ENCODE measurements at regions not wholly inside any gene's neighbourhood (a gene's known extent, or its start where the extent isn't known, plus 50 kb on each side); places are given as distances from the start of the nearest gene placed in this dataset.

- TF ChIP-seq CTCF (conservative IDR thresholded peaks at IDR 0.05): no peak
- no peak overlapping the region for H3K27ac ChIP-seq
Measured at GRCh38 chr2:167761465-167762136, 485.8 kb downstream of the STK39 start.

GRCh38 chr2:167759531-167759930, 487.9 kb downstream of the STK39 start:
- no peak overlapping the region for H3K27ac ChIP-seq
- TF ChIP-seq CTCF (conservative IDR thresholded peaks at IDR 0.05): 0 out of 2 replicates have a peak, but pooled peaks have one; percentile 8

GRCh38 chr2:167758292-167758691, 489.1 kb downstream of the STK39 start:
- TF ChIP-seq CTCF (conservative IDR thresholded peaks at IDR 0.05): no peak
- no peak overlapping the region for H3K27ac ChIP-seq

GRCh38 chr2:167756446-167756845, 490.9 kb downstream of the STK39 start:
- TF ChIP-seq CTCF (conservative IDR thresholded peaks at IDR 0.05): no peak
- H3K27ac ChIP-seq: no peak overlapping the region

- no peak for TF ChIP-seq CTCF (conservative IDR thresholded peaks at IDR 0.05)
- H3K27ac ChIP-seq: no peak overlapping the region
Measured at GRCh38 chr2:167753142-167753541, 494.3 kb downstream of the STK39 start.

- no peak overlapping the region for H3K27ac ChIP-seq
- TF ChIP-seq CTCF (conservative IDR thresholded peaks at IDR 0.05): no peak
Measured at GRCh38 chr2:167752734-167753133, 494.7 kb downstream of the STK39 start.

- no peak for TF ChIP-seq CTCF (conservative IDR thresholded peaks at IDR 0.05)
- no peak overlapping the region for H3K27ac ChIP-seq
Measured at GRCh38 chr2:167750675-167751074, 496.7 kb downstream of the STK39 start.

All from VCaP (cell line).